ENCODE measurements at regions not wholly inside any gene's neighbourhood (a gene's known extent, or its start where the extent isn't known, plus 50 kb on each side); places are given as distances from the start of the nearest gene placed in this dataset.
"Not testable (repeated sequence)": the region's sequence is repeated elsewhere in the genome, so short reads cannot be mapped to it uniquely, and the experiment has no call there.

DNA sequence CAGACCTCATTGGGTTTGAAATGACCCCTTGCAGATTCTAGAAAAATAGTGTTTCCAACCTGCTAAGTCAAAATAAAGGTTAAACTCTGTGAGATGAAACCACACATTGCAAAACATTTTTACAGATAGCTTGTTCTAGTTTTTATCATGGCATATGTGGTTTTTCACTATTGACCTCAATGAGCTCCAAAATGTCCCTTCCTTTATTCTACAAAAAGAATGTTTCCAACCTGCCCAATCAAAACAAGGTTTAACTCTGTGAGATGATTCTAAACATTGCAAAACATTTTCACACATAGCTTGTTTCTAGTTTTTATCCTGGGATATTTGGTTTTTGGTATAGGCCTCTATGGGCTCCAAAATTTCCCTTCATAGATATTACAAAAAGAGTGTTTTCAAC, 286.0 kb upstream of the ZNF337 start:
- peaks cover 0 to 16% (median 2%) of the 10 kb centered on the region in 5 experiments for H3K27me3 ChIP-seq (replicated peaks in 2 of 5; ENCODE audit: control insufficient read depth in 4 of 5, insufficient read depth in 5 of 5, low read length in 4 of 5)
- DNase-seq; POLR2A ChIA-PET; H3K36me3 ChIP-seq (ENCODE audit: control insufficient read depth in 4 of 4, insufficient read depth in 4 of 4, low read length in 3 of 4); H3K9me3 ChIP-seq (ENCODE audit: control extremely low read depth in 1 of 5, control insufficient read depth in 4 of 5, insufficient read depth in 2 of 5, low read depth in 1 of 5, low read length in 4 of 5); H3K4me3 ChIP-seq (ENCODE audit: control insufficient read depth in 1 of 7, extremely low read depth in 1 of 7, insufficient read depth in 4 of 7, low read depth in 2 of 7, low read length in 6 of 7); H3K27ac ChIP-seq (ENCODE audit: insufficient read depth in 1 of 2, low read depth in 1 of 2, low read length in 2 of 2, poor library complexity in 1 of 2, severe bottlenecking in 2 of 2); CTCF ChIA-PET; H3K4me1 ChIP-seq (ENCODE audit: control extremely low read depth in 1 of 4, control insufficient read depth in 4 of 4, insufficient read depth in 4 of 4, low read length in 3 of 4): not testable (repeated sequence)

DNA sequence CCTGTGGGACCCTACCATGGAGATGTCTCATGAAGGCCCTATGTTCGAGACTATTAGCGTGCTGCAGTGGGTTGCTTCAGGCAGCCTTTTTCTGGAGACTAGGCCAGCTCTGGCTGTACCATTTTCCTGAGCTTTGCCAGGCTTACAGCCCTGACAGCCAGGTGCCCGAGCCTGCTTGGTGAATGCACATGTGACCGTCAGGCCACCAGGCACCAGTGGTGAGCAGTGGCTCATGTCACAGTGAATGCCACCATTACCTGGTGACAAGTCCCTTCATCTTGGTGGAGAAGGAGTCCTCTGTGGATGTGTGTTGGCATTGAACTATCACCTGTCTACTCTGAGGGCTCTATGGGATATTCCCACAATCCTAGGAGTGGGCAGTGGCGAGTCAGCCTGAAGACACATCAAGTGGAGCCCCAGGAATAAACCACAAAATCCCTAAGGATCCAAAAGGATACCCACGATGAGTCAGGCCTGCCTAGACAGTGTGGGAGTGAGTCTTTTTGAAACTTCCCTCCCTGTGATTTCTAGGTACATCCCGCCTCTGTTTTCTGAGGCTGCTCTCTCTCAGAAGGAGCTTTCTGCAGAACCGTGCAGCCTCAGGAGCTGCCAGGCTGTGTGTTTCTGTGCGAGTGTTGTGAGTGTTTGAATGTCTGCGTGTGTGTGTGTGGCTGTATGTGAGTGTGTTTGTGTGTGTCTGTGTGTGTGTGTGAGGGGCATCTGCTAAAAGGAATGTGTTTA, 282.0 kb upstream of the ZNF337 start:
- H3K36me3 ChIP-seq (ENCODE audit: control insufficient read depth in 4 of 4, insufficient read depth in 4 of 4, low read length in 3 of 4); POLR2A ChIA-PET; H3K4me3 ChIP-seq (ENCODE audit: control insufficient read depth in 1 of 7, extremely low read depth in 1 of 7, insufficient read depth in 4 of 7, low read depth in 2 of 7, low read length in 6 of 7); H3K9me3 ChIP-seq (ENCODE audit: control extremely low read depth in 1 of 5, control insufficient read depth in 4 of 5, insufficient read depth in 2 of 5, low read depth in 1 of 5, low read length in 4 of 5); H3K4me1 ChIP-seq (ENCODE audit: control extremely low read depth in 1 of 4, control insufficient read depth in 4 of 4, insufficient read depth in 4 of 4, low read length in 3 of 4); H3K27me3 ChIP-seq (replicated peaks in 2 of 5; ENCODE audit: control insufficient read depth in 4 of 5, insufficient read depth in 5 of 5, low read length in 4 of 5); CTCF ChIA-PET; H3K27ac ChIP-seq (ENCODE audit: insufficient read depth in 1 of 2, low read depth in 1 of 2, low read length in 2 of 2, poor library complexity in 1 of 2, severe bottlenecking in 2 of 2); DNase-seq: not testable (repeated sequence)
- WGBS (ENCODE audit: insufficient coverage) = 97% methylated on average over 6 of the region's 10 CpGs

DNA sequence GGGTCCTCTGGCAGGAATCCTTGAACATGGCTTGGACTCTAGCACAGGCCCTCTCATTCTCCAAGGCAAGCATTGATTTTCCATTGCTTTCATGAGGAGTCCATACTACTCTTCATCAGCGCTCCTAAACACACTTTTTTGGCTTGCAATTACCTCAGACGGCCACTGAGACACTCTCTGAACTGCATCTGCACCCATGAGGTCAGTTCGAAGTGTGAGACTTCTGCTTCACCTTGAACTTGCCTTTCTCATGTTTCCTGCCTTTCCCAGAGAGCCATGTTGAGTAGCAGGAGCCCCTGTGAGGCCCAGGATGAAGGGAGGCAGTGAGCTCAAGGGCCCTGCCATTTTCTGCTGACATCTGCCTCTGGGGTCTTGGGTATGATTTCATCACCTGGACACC, 279.2 kb upstream of the ZNF337 start:
- not testable (repeated sequence) for H3K36me3 ChIP-seq (ENCODE audit: control insufficient read depth in 4 of 4, insufficient read depth in 4 of 4, low read length in 3 of 4)
- WGBS (ENCODE audit: insufficient coverage) = 71% methylated on average over 3 of the region's 3 CpGs

DNA sequence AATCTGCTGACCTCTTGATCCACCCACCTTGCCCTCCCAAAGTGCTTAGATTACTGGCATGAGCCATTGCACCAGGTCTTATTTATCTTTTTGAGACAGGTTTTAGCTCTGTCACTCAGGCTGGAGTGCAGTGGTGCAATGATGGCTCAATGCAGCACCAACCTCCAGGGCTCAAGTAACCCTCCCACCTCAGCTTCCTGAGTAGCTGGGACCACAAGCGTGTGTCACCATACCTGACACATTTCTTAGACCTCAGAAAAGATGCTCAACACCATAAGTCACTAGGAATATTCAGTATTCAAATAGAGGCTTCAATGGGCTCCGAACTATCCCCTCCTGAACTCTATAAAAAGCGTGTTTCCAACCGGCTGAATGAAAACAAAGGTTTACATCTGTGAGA, 268.6 kb upstream of the ZNF337 start:
- H3K9me3 ChIP-seq (ENCODE audit: control extremely low read depth in 1 of 5, control insufficient read depth in 4 of 5, insufficient read depth in 2 of 5, low read depth in 1 of 5, low read length in 4 of 5); H3K4me3 ChIP-seq (ENCODE audit: control insufficient read depth in 1 of 7, extremely low read depth in 1 of 7, insufficient read depth in 4 of 7, low read depth in 2 of 7, low read length in 6 of 7); H3K36me3 ChIP-seq (ENCODE audit: control insufficient read depth in 4 of 4, insufficient read depth in 4 of 4, low read length in 3 of 4); H3K4me1 ChIP-seq (ENCODE audit: control extremely low read depth in 1 of 4, control insufficient read depth in 4 of 4, insufficient read depth in 4 of 4, low read length in 3 of 4); POLR2A ChIA-PET; H3K27ac ChIP-seq (ENCODE audit: insufficient read depth in 1 of 2, low read depth in 1 of 2, low read length in 2 of 2, poor library complexity in 1 of 2, severe bottlenecking in 2 of 2); DNase-seq; H3K27me3 ChIP-seq (replicated peaks in 2 of 5; ENCODE audit: control insufficient read depth in 4 of 5, insufficient read depth in 5 of 5, low read length in 4 of 5); CTCF ChIA-PET: not testable (repeated sequence)
- no CpG with 5 or more reads among the region's 4 CpGs for WGBS (ENCODE audit: insufficient coverage)

More for the DNA sequence above, 279.2 kb upstream of the ZNF337 start:
- H3K4me3 ChIP-seq (ENCODE audit: control insufficient read depth in 1 of 7, extremely low read depth in 1 of 7, insufficient read depth in 4 of 7, low read depth in 2 of 7, low read length in 6 of 7); CTCF ChIA-PET; DNase-seq; H3K4me1 ChIP-seq (ENCODE audit: control extremely low read depth in 1 of 4, control insufficient read depth in 4 of 4, insufficient read depth in 4 of 4, low read length in 3 of 4); H3K27ac ChIP-seq (ENCODE audit: insufficient read depth in 1 of 2, low read depth in 1 of 2, low read length in 2 of 2, poor library complexity in 1 of 2, severe bottlenecking in 2 of 2); H3K27me3 ChIP-seq (replicated peaks in 2 of 5; ENCODE audit: control insufficient read depth in 4 of 5, insufficient read depth in 5 of 5, low read length in 4 of 5); H3K9me3 ChIP-seq (ENCODE audit: control extremely low read depth in 1 of 5, control insufficient read depth in 4 of 5, insufficient read depth in 2 of 5, low read depth in 1 of 5, low read length in 4 of 5): not testable (repeated sequence)
- POLR2A ChIA-PET = interaction anchor here (0.6 kb wide), 1 partner anchor 8 kb away, joined by 5 read pairs; no protein-coding TSS in a partner anchor

DNA sequence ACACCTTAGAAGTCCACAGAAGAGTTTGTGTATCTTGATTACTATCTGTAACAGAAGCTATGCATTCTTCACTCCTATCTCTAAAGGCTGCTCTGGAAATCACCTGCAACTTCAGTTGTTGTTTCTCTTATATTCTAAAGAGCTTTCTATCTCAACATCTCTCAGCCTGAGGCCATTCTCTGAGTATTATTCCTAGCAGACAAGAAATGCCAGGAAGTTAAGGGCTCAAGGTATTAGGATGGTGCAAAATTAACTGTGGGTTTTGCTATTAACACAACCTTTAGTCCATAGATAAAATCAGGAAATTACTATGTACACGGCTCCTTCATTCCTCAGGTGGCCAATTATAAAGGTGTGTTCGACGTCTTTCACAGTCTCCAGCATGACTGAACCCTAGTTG, 257.2 kb upstream of the ZNF337 start:
- WGBS (ENCODE audit: insufficient coverage) = 100% methylated on average over 3 of the region's 3 CpGs
- POLR2A ChIA-PET; H3K9me3 ChIP-seq (ENCODE audit: control extremely low read depth in 1 of 5, control insufficient read depth in 4 of 5, insufficient read depth in 2 of 5, low read depth in 1 of 5, low read length in 4 of 5); H3K27me3 ChIP-seq (replicated peaks in 2 of 5; ENCODE audit: control insufficient read depth in 4 of 5, insufficient read depth in 5 of 5, low read length in 4 of 5); H3K36me3 ChIP-seq (ENCODE audit: control insufficient read depth in 4 of 4, insufficient read depth in 4 of 4, low read length in 3 of 4); H3K27ac ChIP-seq (ENCODE audit: insufficient read depth in 1 of 2, low read depth in 1 of 2, low read length in 2 of 2, poor library complexity in 1 of 2, severe bottlenecking in 2 of 2); H3K4me3 ChIP-seq (ENCODE audit: control insufficient read depth in 1 of 7, extremely low read depth in 1 of 7, insufficient read depth in 4 of 7, low read depth in 2 of 7, low read length in 6 of 7); H3K4me1 ChIP-seq (ENCODE audit: control extremely low read depth in 1 of 4, control insufficient read depth in 4 of 4, insufficient read depth in 4 of 4, low read length in 3 of 4); CTCF ChIA-PET; DNase-seq: not testable (repeated sequence)

DNA sequence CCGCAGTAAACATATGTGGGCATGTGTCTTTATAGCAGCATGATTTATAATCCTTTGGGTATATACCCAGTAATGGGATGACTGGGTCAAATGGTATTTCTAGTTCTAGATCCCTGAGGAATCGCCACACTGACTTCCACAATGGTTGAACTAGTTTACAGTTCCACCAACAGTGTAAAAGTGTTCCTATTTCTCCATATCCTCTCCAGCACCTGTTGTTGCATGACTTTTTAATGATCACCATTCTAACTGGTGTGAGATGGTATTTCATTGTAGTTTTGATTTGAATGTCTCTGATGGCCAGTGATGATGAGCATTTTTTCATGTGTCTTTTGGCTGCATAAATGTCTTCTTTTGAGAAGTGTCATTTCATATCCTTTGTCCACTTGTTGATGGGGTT, 238.6 kb upstream of the ZNF337 start:
- H3K4me3 ChIP-seq (ENCODE audit: control insufficient read depth in 1 of 7, extremely low read depth in 1 of 7, insufficient read depth in 4 of 7, low read depth in 2 of 7, low read length in 6 of 7); CTCF ChIA-PET; H3K36me3 ChIP-seq (ENCODE audit: control insufficient read depth in 4 of 4, insufficient read depth in 4 of 4, low read length in 3 of 4); DNase-seq; POLR2A ChIA-PET; H3K9me3 ChIP-seq (ENCODE audit: control extremely low read depth in 1 of 5, control insufficient read depth in 4 of 5, insufficient read depth in 2 of 5, low read depth in 1 of 5, low read length in 4 of 5); H3K27me3 ChIP-seq (replicated peaks in 2 of 5; ENCODE audit: control insufficient read depth in 4 of 5, insufficient read depth in 5 of 5, low read length in 4 of 5); H3K27ac ChIP-seq (ENCODE audit: insufficient read depth in 1 of 2, low read depth in 1 of 2, low read length in 2 of 2, poor library complexity in 1 of 2, severe bottlenecking in 2 of 2); H3K4me1 ChIP-seq (ENCODE audit: control extremely low read depth in 1 of 4, control insufficient read depth in 4 of 4, insufficient read depth in 4 of 4, low read length in 3 of 4): not testable (repeated sequence)
- WGBS (ENCODE audit: insufficient coverage) = no CpG with 5 or more reads among the region's 2 CpGs

DNA sequence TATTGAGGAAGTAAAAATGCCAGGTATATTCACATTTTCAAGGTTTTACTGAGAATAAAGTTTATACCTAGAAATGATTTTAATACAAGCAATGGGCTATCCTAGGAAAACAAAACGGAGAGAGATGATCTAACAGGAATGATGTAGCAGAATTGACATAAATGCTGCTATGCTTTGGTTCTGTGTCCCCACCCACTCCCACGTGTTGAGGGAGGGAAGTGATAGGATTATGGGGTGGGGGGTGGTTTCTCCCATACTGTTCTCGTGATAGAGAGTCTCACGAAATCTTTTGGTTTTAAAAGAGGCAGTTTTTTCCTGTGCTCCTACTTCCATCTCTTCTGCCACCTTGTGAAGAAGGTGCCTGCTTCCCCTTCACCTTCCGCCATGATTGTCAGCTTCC, 236.2 kb upstream of the ZNF337 start:
- CTCF ChIA-PET = not testable (repeated sequence)
- 51% methylated on average over 3 of the region's 5 CpGs for WGBS (ENCODE audit: insufficient coverage)
- peak; percentile 6 to 60 (median 50) for DNase-seq

More for the DNA sequence above, 236.2 kb upstream of the ZNF337 start:
- H3K27ac ChIP-seq (ENCODE audit: insufficient read depth in 1 of 2, low read depth in 1 of 2, low read length in 2 of 2, poor library complexity in 1 of 2, severe bottlenecking in 2 of 2); H3K36me3 ChIP-seq (ENCODE audit: control insufficient read depth in 4 of 4, insufficient read depth in 4 of 4, low read length in 3 of 4); H3K27me3 ChIP-seq (replicated peaks in 2 of 5; ENCODE audit: control insufficient read depth in 4 of 5, insufficient read depth in 5 of 5, low read length in 4 of 5); H3K4me1 ChIP-seq (ENCODE audit: control extremely low read depth in 1 of 4, control insufficient read depth in 4 of 4, insufficient read depth in 4 of 4, low read length in 3 of 4); POLR2A ChIA-PET; H3K4me3 ChIP-seq (ENCODE audit: control insufficient read depth in 1 of 7, extremely low read depth in 1 of 7, insufficient read depth in 4 of 7, low read depth in 2 of 7, low read length in 6 of 7); H3K9me3 ChIP-seq (ENCODE audit: control extremely low read depth in 1 of 5, control insufficient read depth in 4 of 5, insufficient read depth in 2 of 5, low read depth in 1 of 5, low read length in 4 of 5): not testable (repeated sequence)

Measured in common myeloid progenitor, CD34-positive (primary cell).